ENCODE measurements at regions not wholly inside any gene's neighbourhood (a gene's known extent, or its start where the extent isn't known, plus 50 kb on each side); places are given as distances from the start of the nearest gene placed in this dataset.

GRCh38 chr1:68976916-68977610 lies 480.2 kb upstream of the DEPDC1 start:
- no peak for TF ChIP-seq CTCF (IDR thresholded peaks at IDR 0.05)
- DNase-seq (ENCODE audit: low spot score) = no peak
- Histone ChIP-seq H3K4me3 (no peak overlapping the region), H3K27ac (no peak overlapping the region)

- no peak overlapping the region for H3K4me3 ChIP-seq
- TF ChIP-seq CTCF (IDR thresholded peaks at IDR 0.05) = no peak
- DNase-seq (ENCODE audit: low spot score) = no peak
These were observed 483.0 kb upstream of the DEPDC1 start for GRCh38 chr1:68979891-68980290.

GRCh38 chr1:68984289-68984688 lies 487.4 kb upstream of the DEPDC1 start:
- no peak for TF ChIP-seq CTCF (IDR thresholded peaks at IDR 0.05)
- H3K27ac ChIP-seq = no peak overlapping the region
- H3K4me3 ChIP-seq = no peak overlapping the region
- DNase-seq (ENCODE audit: low spot score) = no peak

More at GRCh38 chr1:68979891-68980290, 483.0 kb upstream of the DEPDC1 start:
- H3K27ac ChIP-seq = no peak overlapping the region

GRCh38 chr1:68994096-68994495 lies 497.2 kb upstream of the DEPDC1 start:
- no peak for TF ChIP-seq CTCF (IDR thresholded peaks at IDR 0.05)
- no peak for DNase-seq (ENCODE audit: low spot score)
- Histone ChIP-seq H3K4me3 (no peak overlapping the region), H3K27ac (no peak overlapping the region)

GRCh38 chr1:69016468-69016867 lies 519.6 kb upstream of the DEPDC1 start:
- no peak overlapping the region for H3K4me3 ChIP-seq
- TF ChIP-seq CTCF (IDR thresholded peaks at IDR 0.05) = no peak
- no peak overlapping the region for H3K27ac ChIP-seq
- no peak for DNase-seq (ENCODE audit: low spot score)

GRCh38 chr1:69029649-69030048 lies 532.8 kb upstream of the DEPDC1 start:
- no peak for TF ChIP-seq CTCF (IDR thresholded peaks at IDR 0.05)
- H3K27ac ChIP-seq = no peak overlapping the region
- H3K4me3 ChIP-seq = no peak overlapping the region
- no peak for DNase-seq (ENCODE audit: low spot score)

- DNase-seq (ENCODE audit: low spot score) = no peak
- Histone ChIP-seq H3K27ac (no peak overlapping the region), H3K4me3 (no peak overlapping the region)
- TF ChIP-seq CTCF (IDR thresholded peaks at IDR 0.05) = no peak
These were observed 529.3 kb upstream of the LRRC7 start for GRCh38 chr1:69038379-69038778.
